T-helper 17 cell (primary cell): ENCODE measurements at regions not wholly inside any gene's neighbourhood (a gene's known extent, or its start where the extent isn't known, plus 50 kb on each side); places are given as distances from the start of the nearest gene placed in this dataset.

Experiments used
- ATAC-seq: fragments of 150-1000 bp; cut with Tn5 transposase; 2 replicates; pipeline ENCODE4 v1.10.0; 2021; ENCODE audit warnings: mild to moderate bottlenecking, moderate library complexity
- DNase-seq, 3 donors: peaks; one replicate each; pipeline versions ENCODE4 v3.0.0 to v3.0.0-alpha.2; 2020 to 2021
- H3K9me3 ChIP-seq: one replicate; pipeline ENCODE4 v1.7.0; 2013; ENCODE audit warnings: low read length, mild to moderate bottlenecking; ENCODE audit not compliant: control insufficient read depth, poor library complexity, severe bottlenecking
- H3K27ac Mint-ChIP-seq: one replicate; pipeline ENCODE4 v1.8.0; 2022; ENCODE audit warnings: mild to moderate bottlenecking, moderate library complexity, mixed read lengths
- H3K27me3 Mint-ChIP-seq: one replicate; pipeline ENCODE4 v1.8.0; 2022; ENCODE audit warnings: mixed read lengths
- H3K36me3 Mint-ChIP-seq: one replicate; pipeline ENCODE4 v1.8.0; 2022; ENCODE audit warnings: low read depth, mixed read lengths
- H3K4me1 Mint-ChIP-seq: one replicate; pipeline ENCODE4 v1.8.0; 2022; ENCODE audit warnings: mild to moderate bottlenecking, mixed read lengths
- H3K4me3 Mint-ChIP-seq: one replicate; pipeline ENCODE4 v1.8.0; 2022; ENCODE audit warnings: mild to moderate bottlenecking, moderate library complexity, mixed read lengths

GRCh38 chr18:10067670-10068659, 154.1 kb downstream of the VAPA start:
- Mint-ChIP-seq H3K4me1 (peaks cover 4% of the 10 kb centered on the region), H3K27me3 (peaks cover 27% of the 10 kb centered on the region), H3K27ac (no peak overlapping the region), H3K4me3 (no peak overlapping the region), H3K36me3 (no peaks in the 10 kb centered on the region)
- DNase-seq (no peak), ATAC-seq (no peak)
- no peaks in the 10 kb centered on the region for H3K9me3 ChIP-seq

- DNase-seq (no peak), ATAC-seq (no peak)
- no peaks in the 10 kb centered on the region for H3K9me3 ChIP-seq
- Mint-ChIP-seq H3K36me3 (no peaks in the 10 kb centered on the region), H3K27ac (no peak overlapping the region), H3K27me3 (peaks cover 27% of the 10 kb centered on the region), H3K4me3 (peak overlapping the region; percentile 44), H3K4me1 (peaks cover 4% of the 10 kb centered on the region)
Measured at GRCh38 chr18:10068766-10069567, 155.2 kb downstream of the VAPA start.

GRCh38 chr18:10070561-10071000, 156.8 kb downstream of the VAPA start:
- peaks cover 23% of the 10 kb centered on the region for H3K27me3 Mint-ChIP-seq
- no peak for ATAC-seq
- DNase-seq: no peak
- peaks cover 4% of the 10 kb centered on the region for H3K4me1 Mint-ChIP-seq
- H3K36me3 Mint-ChIP-seq: no peaks in the 10 kb centered on the region
- H3K9me3 ChIP-seq: no peaks in the 10 kb centered on the region
- no peak overlapping the region for H3K4me3 Mint-ChIP-seq
- H3K27ac Mint-ChIP-seq: no peak overlapping the region

GRCh38 chr18:10072671-10073175, 158.9 kb downstream of the VAPA start:
- H3K36me3 Mint-ChIP-seq: no peaks in the 10 kb centered on the region
- DNase-seq: no peak
- no peaks in the 10 kb centered on the region for H3K9me3 ChIP-seq
- peaks cover 30% of the 10 kb centered on the region for H3K27me3 Mint-ChIP-seq
- no peak overlapping the region for H3K27ac Mint-ChIP-seq
- no peak overlapping the region for H3K4me3 Mint-ChIP-seq
- peaks cover 6% of the 10 kb centered on the region for H3K4me1 Mint-ChIP-seq
- ATAC-seq: no peak

GRCh38 chr18:10074110-10074509, 160.3 kb downstream of the VAPA start:
- no peak overlapping the region for H3K27ac Mint-ChIP-seq
- no peak for ATAC-seq
- peaks cover 2% of the 10 kb centered on the region for H3K4me1 Mint-ChIP-seq
- H3K27me3 Mint-ChIP-seq: peaks cover 23% of the 10 kb centered on the region
- DNase-seq: no peak
- no peaks in the 10 kb centered on the region for H3K9me3 ChIP-seq
- H3K36me3 Mint-ChIP-seq: no peaks in the 10 kb centered on the region
- no peak overlapping the region for H3K4me3 Mint-ChIP-seq

GRCh38 chr18:10074728-10075127, 160.9 kb downstream of the VAPA start:
- Mint-ChIP-seq H3K4me1 (peaks cover 2% of the 10 kb centered on the region), H3K27me3 (peaks cover 20% of the 10 kb centered on the region), H3K36me3 (no peaks in the 10 kb centered on the region), H3K4me3 (no peak overlapping the region), H3K27ac (no peak overlapping the region)
- DNase-seq (no peak), ATAC-seq (no peak)
- H3K9me3 ChIP-seq: no peaks in the 10 kb centered on the region

GRCh38 chr18:10076502-10077030, 162.8 kb downstream of the VAPA start:
- Mint-ChIP-seq H3K36me3 (no peaks in the 10 kb centered on the region), H3K27ac (no peak overlapping the region), H3K4me3 (no peak overlapping the region), H3K27me3 (peaks cover 20% of the 10 kb centered on the region), H3K4me1 (peaks cover 2% of the 10 kb centered on the region)
- ATAC-seq: no peak
- no peak for DNase-seq
- no peaks in the 10 kb centered on the region for H3K9me3 ChIP-seq

GRCh38 chr18:10077986-10078385, 164.2 kb downstream of the VAPA start:
- H3K9me3 ChIP-seq: no peaks in the 10 kb centered on the region
- Mint-ChIP-seq H3K27ac (no peak overlapping the region), H3K4me3 (no peak overlapping the region), H3K27me3 (peaks cover 13% of the 10 kb centered on the region), H3K36me3 (no peaks in the 10 kb centered on the region), H3K4me1 (peaks cover 2% of the 10 kb centered on the region)
- no peak for DNase-seq
- ATAC-seq: no peak

- Mint-ChIP-seq H3K27me3 (peaks cover 13% of the 10 kb centered on the region), H3K4me1 (peaks cover 2% of the 10 kb centered on the region), H3K4me3 (no peak overlapping the region), H3K36me3 (no peaks in the 10 kb centered on the region), H3K27ac (no peak overlapping the region)
- DNase-seq: no peak
- H3K9me3 ChIP-seq: no peaks in the 10 kb centered on the region
- no peak for ATAC-seq
Measured at GRCh38 chr18:10080372-10080771, 166.6 kb downstream of the VAPA start.

- H3K36me3 Mint-ChIP-seq: no peaks in the 10 kb centered on the region
- ATAC-seq (no peak), DNase-seq (no peak)
- H3K4me1 Mint-ChIP-seq: peaks cover 2% of the 10 kb centered on the region
- H3K27ac Mint-ChIP-seq: no peak overlapping the region
- no peaks in the 10 kb centered on the region for H3K9me3 ChIP-seq
- no peak overlapping the region for H3K4me3 Mint-ChIP-seq
- H3K27me3 Mint-ChIP-seq: peaks cover 15% of the 10 kb centered on the region
Measured at GRCh38 chr18:10081492-10081891, 167.7 kb downstream of the VAPA start.

GRCh38 chr18:10085416-10085815, 171.6 kb downstream of the VAPA start:
- no peaks in the 10 kb centered on the region for H3K36me3 Mint-ChIP-seq
- H3K27ac Mint-ChIP-seq: no peak overlapping the region
- H3K27me3 Mint-ChIP-seq: peaks cover 37% of the 10 kb centered on the region
- H3K4me1 Mint-ChIP-seq: no peaks in the 10 kb centered on the region
- DNase-seq (no peak), ATAC-seq (no peak)
- no peaks in the 10 kb centered on the region for H3K9me3 ChIP-seq
- no peak overlapping the region for H3K4me3 Mint-ChIP-seq

GRCh38 chr18:10085876-10086275, 172.1 kb downstream of the VAPA start:
- H3K9me3 ChIP-seq: no peaks in the 10 kb centered on the region
- H3K4me1 Mint-ChIP-seq: no peaks in the 10 kb centered on the region
- H3K27me3 Mint-ChIP-seq: peaks cover 42% of the 10 kb centered on the region
- no peak for DNase-seq
- no peak overlapping the region for H3K4me3 Mint-ChIP-seq
- no peaks in the 10 kb centered on the region for H3K36me3 Mint-ChIP-seq
- ATAC-seq: no peak
- H3K27ac Mint-ChIP-seq: no peak overlapping the region
